HG03571 (cell line): ENCODE measurements at regions not wholly inside any gene's neighbourhood (a gene's known extent, or its start where the extent isn't known, plus 50 kb on each side); places are given as distances from the start of the nearest gene placed in this dataset.
"Not testable (repeated sequence)": the region's sequence is repeated elsewhere in the genome, so short reads cannot be mapped to it uniquely, and the experiment has no call there.

Source experiments
- ATAC-seq: cut with Tn5 transposase; IDR thresholded peaks from one replicate; pipeline ENCODE4 v1.9.1; 2021; ENCODE audit not compliant: unreplicated experiment

- ATAC-seq: no peak
Measured at GRCh38 chr7:24392774-24393173, 108.8 kb downstream of the NPY start.

- no peak for ATAC-seq
Measured at GRCh38 chr7:24395512-24395911, 111.5 kb downstream of the NPY start.

- not testable (repeated sequence) for ATAC-seq
Measured at GRCh38 chr7:24396387-24396786, 112.4 kb downstream of the NPY start.

GRCh38 chr7:24401628-24402593, 117.9 kb downstream of the NPY start:
- ATAC-seq: no peak

GRCh38 chr7:24402655-24403054, 118.7 kb downstream of the NPY start:
- ATAC-seq: no peak

- no peak for ATAC-seq
Measured at GRCh38 chr7:24403557-24403956, 119.6 kb downstream of the NPY start.

- ATAC-seq: no peak
Measured at GRCh38 chr7:24404315-24404714, 120.3 kb downstream of the NPY start.

GRCh38 chr7:24405002-24405401, 121.0 kb downstream of the NPY start:
- no peak for ATAC-seq

- no peak for ATAC-seq
Measured at GRCh38 chr7:24406053-24406788, 122.2 kb downstream of the NPY start.

GRCh38 chr7:24406789-24407299, 122.9 kb downstream of the NPY start:
- ATAC-seq: no peak

- ATAC-seq: no peak
Measured at GRCh38 chr7:24407965-24408364, 124.0 kb downstream of the NPY start.

GRCh38 chr7:24408798-24409430, 124.9 kb downstream of the NPY start:
- no peak for ATAC-seq

GRCh38 chr7:24409431-24410024, 125.5 kb downstream of the NPY start:
- ATAC-seq: no peak

- no peak for ATAC-seq
Measured at GRCh38 chr7:24411226-24411625, 127.2 kb downstream of the NPY start.

- ATAC-seq: no peak
Measured at GRCh38 chr7:24417526-24418120, 133.6 kb downstream of the NPY start.

GRCh38 chr7:24419077-24419476, 135.1 kb downstream of the NPY start:
- no peak for ATAC-seq

- ATAC-seq: no peak
Measured at GRCh38 chr7:24419511-24419910, 135.5 kb downstream of the NPY start.

GRCh38 chr7:24422441-24423010, 138.5 kb downstream of the NPY start:
- ATAC-seq: no peak

GRCh38 chr7:24425664-24426063, 141.7 kb downstream of the NPY start:
- no peak for ATAC-seq

- no peak for ATAC-seq
Measured at GRCh38 chr7:24427048-24427447, 143.1 kb downstream of the NPY start.
